ENCODE measurements at regions not wholly inside any gene's neighbourhood (a gene's known extent, or its start where the extent isn't known, plus 50 kb on each side); places are given as distances from the start of the nearest gene placed in this dataset.
A peak's percentile ranks its signal among the peaks of the same experiment; 100 is the strongest.
"Not testable (repeated sequence)": the region's sequence is repeated elsewhere in the genome, so short reads cannot be mapped to it uniquely, and the experiment has no call there.

- 7 to 12% methylated on average over 22 to 35 of the region's 45 CpGs for WGBS, 2 experiments (ENCODE audit: insufficient coverage in 2 of 2)
- Histone ChIP-seq H3K4me1 (ENCODE audit: control insufficient read depth, insufficient read depth, low read length, poor library complexity, severe bottlenecking) (peaks cover 4% of the 10 kb centered on the region), H3K27ac (ENCODE audit: low read depth, low read length, severe bottlenecking) (peak overlapping the region; percentile 89), H3K9me3 (ENCODE audit: control insufficient read depth, low read length) (no peaks in the 10 kb centered on the region), H3K4me3 (ENCODE audit: extremely low read depth, insufficient read depth, low read length, poor library complexity, severe bottlenecking) (peak overlapping the region; percentile 29), H3K36me3 (ENCODE audit: control insufficient read depth, insufficient read depth, low read length) (no peaks in the 10 kb centered on the region)
These were observed 133.3 kb downstream of the TBC1D2B start for GRCh38 chr15:77944002-77944867.

DNA sequence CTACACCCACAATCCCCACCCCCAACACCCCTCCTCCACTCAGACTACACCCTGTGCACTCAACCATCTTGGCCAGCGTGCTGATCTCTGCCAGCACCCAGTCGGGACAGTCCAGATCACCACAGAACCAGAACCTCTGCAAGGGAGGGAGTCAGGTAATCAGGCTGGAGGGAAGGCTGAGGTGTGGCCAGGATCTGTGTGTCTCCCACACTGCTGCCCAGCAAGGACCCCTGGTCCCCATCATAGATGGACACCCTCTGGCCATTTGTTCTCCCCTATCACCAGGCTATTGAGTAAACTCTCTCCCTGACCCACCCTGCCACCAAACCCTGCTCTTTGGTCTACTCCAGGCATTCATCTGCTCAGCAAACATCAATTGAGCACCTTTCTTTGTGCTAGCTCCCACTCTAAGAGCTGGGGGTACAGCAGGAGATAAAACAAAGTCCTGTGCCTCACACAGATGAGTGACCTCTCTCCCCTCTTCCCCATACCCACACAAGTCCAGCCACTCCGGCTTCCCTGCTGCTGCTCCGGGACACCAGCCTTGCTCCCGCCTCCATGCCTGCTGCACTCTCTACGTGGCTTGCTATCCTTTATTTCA lies 134.8 kb downstream of the TBC1D2B start:
- no peak overlapping the region for H3K4me3 ChIP-seq (ENCODE audit: extremely low read depth, insufficient read depth, low read length, poor library complexity, severe bottlenecking)
- peaks cover 4% of the 10 kb centered on the region for H3K4me1 ChIP-seq (ENCODE audit: control insufficient read depth, insufficient read depth, low read length, poor library complexity, severe bottlenecking)
- 95 to 100% methylated on average over 3 to 5 of the region's 6 CpGs for WGBS, 2 experiments (ENCODE audit: insufficient coverage in 2 of 2)
- H3K9me3 ChIP-seq (ENCODE audit: control insufficient read depth, low read length), result no peaks in the 10 kb centered on the region
- H3K36me3 ChIP-seq (ENCODE audit: control insufficient read depth, insufficient read depth, low read length), result no peaks in the 10 kb centered on the region
- H3K27ac ChIP-seq (ENCODE audit: low read depth, low read length, severe bottlenecking), result no peak overlapping the region

DNA sequence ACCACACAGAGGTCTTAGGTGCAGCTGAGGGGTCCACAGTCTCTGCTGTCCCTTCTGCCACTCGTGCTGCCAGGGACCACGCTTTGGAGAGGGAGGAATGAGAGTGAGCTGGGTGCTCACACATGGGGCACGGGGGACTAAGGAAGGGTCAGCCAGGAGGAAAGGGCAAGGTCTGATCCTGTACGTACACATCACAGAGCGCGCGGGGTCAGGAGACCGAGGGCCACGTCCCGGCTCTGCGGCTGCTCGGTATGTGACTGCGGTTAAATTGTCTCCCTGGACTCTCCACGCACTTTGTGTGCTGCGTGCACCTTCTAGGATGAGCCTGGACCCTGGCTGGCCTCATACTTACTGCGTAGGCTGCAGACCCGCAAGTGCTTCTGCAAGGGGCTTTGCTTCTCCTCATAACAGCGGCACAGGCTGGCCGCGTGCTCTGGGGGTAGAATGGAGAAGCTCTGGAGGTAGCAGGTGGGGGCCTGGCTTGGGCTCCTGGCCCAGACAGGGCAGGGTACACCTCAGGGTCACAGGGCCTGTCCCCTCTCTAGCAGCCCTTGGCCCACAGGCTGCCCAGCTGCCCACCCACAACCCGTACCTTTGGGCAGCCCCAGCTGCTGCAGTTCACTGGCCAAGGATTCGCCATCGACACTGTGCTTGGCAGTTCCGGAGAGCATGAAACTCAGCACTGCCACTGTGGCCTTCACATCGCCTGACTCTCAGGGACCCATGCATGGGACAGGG lies 136.3 kb downstream of the TBC1D2B start:
- H3K36me3 ChIP-seq (ENCODE audit: control insufficient read depth, insufficient read depth, low read length); H3K4me3 ChIP-seq (ENCODE audit: extremely low read depth, insufficient read depth, low read length, poor library complexity, severe bottlenecking); H3K9me3 ChIP-seq (ENCODE audit: control insufficient read depth, low read length); H3K4me1 ChIP-seq (ENCODE audit: control insufficient read depth, insufficient read depth, low read length, poor library complexity, severe bottlenecking); H3K27ac ChIP-seq (ENCODE audit: low read depth, low read length, severe bottlenecking): not testable (repeated sequence)
- 97 to 98% methylated on average over 5 of the region's 25 CpGs for WGBS, 2 experiments (ENCODE audit: insufficient coverage in 2 of 2)

- H3K36me3 ChIP-seq (ENCODE audit: control insufficient read depth, insufficient read depth, low read length), result no peaks in the 10 kb centered on the region
- no peaks in the 10 kb centered on the region for H3K9me3 ChIP-seq (ENCODE audit: control insufficient read depth, low read length)
- H3K4me3 ChIP-seq (ENCODE audit: extremely low read depth, insufficient read depth, low read length, poor library complexity, severe bottlenecking), result no peak overlapping the region
- no peak overlapping the region for H3K27ac ChIP-seq (ENCODE audit: low read depth, low read length, severe bottlenecking)
- peaks cover 4% of the 10 kb centered on the region for H3K4me1 ChIP-seq (ENCODE audit: control insufficient read depth, insufficient read depth, low read length, poor library complexity, severe bottlenecking)
- WGBS, 2 experiments (ENCODE audit: insufficient coverage in 2 of 2), result 88 to 90% methylated on average over 3 to 4 of the region's 8 CpGs
These were observed 137.0 kb downstream of the TBC1D2B start for GRCh38 chr15:77940381-77940947.

GRCh38 chr15:77939851-77940250 lies 137.7 kb downstream of the TBC1D2B start:
- Histone ChIP-seq H3K4me3 (ENCODE audit: extremely low read depth, insufficient read depth, low read length, poor library complexity, severe bottlenecking) (no peak overlapping the region), H3K36me3 (ENCODE audit: control insufficient read depth, insufficient read depth, low read length) (no peaks in the 10 kb centered on the region), H3K9me3 (ENCODE audit: control insufficient read depth, low read length) (no peaks in the 10 kb centered on the region), H3K4me1 (ENCODE audit: control insufficient read depth, insufficient read depth, low read length, poor library complexity, severe bottlenecking) (peaks cover 3% of the 10 kb centered on the region), H3K27ac (ENCODE audit: low read depth, low read length, severe bottlenecking) (no peak overlapping the region)
- WGBS, 2 experiments (ENCODE audit: insufficient coverage in 2 of 2), result 99% methylated on average over 12 of the region's 12 CpGs

GRCh38 chr15:77939026-77939425 lies 138.5 kb downstream of the TBC1D2B start:
- not testable (repeated sequence) for H3K27ac ChIP-seq (ENCODE audit: low read depth, low read length, severe bottlenecking); H3K9me3 ChIP-seq (ENCODE audit: control insufficient read depth, low read length); H3K36me3 ChIP-seq (ENCODE audit: control insufficient read depth, insufficient read depth, low read length); H3K4me3 ChIP-seq (ENCODE audit: extremely low read depth, insufficient read depth, low read length, poor library complexity, severe bottlenecking); H3K4me1 ChIP-seq (ENCODE audit: control insufficient read depth, insufficient read depth, low read length, poor library complexity, severe bottlenecking)
- 59 to 67% methylated on average over 2 to 4 of the region's 4 CpGs for WGBS, 2 experiments (ENCODE audit: insufficient coverage in 2 of 2)

GRCh38 chr15:77938546-77938945 lies 139.0 kb downstream of the TBC1D2B start:
- WGBS, 2 experiments (ENCODE audit: insufficient coverage in 2 of 2), result 96 to 98% methylated on average over 4 to 5 of the region's 12 CpGs
- H3K27ac ChIP-seq (ENCODE audit: low read depth, low read length, severe bottlenecking); H3K9me3 ChIP-seq (ENCODE audit: control insufficient read depth, low read length); H3K36me3 ChIP-seq (ENCODE audit: control insufficient read depth, insufficient read depth, low read length); H3K4me1 ChIP-seq (ENCODE audit: control insufficient read depth, insufficient read depth, low read length, poor library complexity, severe bottlenecking); H3K4me3 ChIP-seq (ENCODE audit: extremely low read depth, insufficient read depth, low read length, poor library complexity, severe bottlenecking): not testable (repeated sequence)

- H3K36me3 ChIP-seq (ENCODE audit: control insufficient read depth, insufficient read depth, low read length); H3K4me3 ChIP-seq (ENCODE audit: extremely low read depth, insufficient read depth, low read length, poor library complexity, severe bottlenecking); H3K27ac ChIP-seq (ENCODE audit: low read depth, low read length, severe bottlenecking); H3K4me1 ChIP-seq (ENCODE audit: control insufficient read depth, insufficient read depth, low read length, poor library complexity, severe bottlenecking); H3K9me3 ChIP-seq (ENCODE audit: control insufficient read depth, low read length): not testable (repeated sequence)
These were observed 140.9 kb downstream of the TBC1D2B start for GRCh38 chr15:77936567-77936966.

DNA sequence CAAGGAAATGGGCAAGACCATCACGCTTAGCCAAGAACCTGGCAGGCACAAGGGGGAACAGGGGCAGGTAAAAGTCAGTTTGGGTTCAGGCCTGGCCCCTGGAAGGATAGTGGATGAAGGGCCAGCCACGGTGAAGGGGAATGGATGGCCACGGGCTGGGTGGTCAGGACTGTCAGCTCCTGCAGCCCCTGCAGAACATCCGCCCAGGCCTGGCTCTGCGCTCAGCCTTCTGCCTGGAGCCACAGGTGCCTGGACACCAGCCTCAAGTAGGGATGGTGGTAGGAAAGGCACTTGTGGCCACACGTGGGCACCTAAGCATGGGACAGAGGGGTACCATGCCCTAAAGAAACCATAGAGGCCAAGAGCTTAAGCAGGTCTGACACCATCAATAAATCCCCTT lies 143.0 kb downstream of the TBC1D2B start:
- H3K4me3 ChIP-seq (ENCODE audit: extremely low read depth, insufficient read depth, low read length, poor library complexity, severe bottlenecking); H3K27ac ChIP-seq (ENCODE audit: low read depth, low read length, severe bottlenecking); H3K36me3 ChIP-seq (ENCODE audit: control insufficient read depth, insufficient read depth, low read length); H3K4me1 ChIP-seq (ENCODE audit: control insufficient read depth, insufficient read depth, low read length, poor library complexity, severe bottlenecking); H3K9me3 ChIP-seq (ENCODE audit: control insufficient read depth, low read length): not testable (repeated sequence)
- WGBS, 2 experiments (ENCODE audit: insufficient coverage in 2 of 2), result no CpG with 5 or more reads among the region's 6 CpGs

DNA sequence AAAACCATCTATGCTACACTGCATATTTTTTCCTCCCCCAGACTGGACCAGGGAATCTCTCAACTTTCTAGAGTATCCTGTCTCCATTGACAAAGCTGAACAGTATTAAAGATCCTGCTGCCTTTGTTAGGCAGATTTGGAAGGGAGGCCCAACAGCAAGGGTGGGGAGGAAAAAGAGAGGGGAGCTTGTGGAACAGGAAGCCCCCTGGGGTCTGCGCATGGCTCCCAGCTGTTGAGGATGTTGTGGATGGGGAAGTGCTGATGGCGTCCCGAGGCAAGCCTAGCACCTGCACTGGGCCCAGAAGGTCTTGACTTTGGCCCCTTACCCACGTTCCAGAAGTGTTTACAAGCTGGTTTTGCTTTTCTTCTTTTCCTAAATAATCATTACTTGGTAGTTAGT lies 146.6 kb downstream of the TBC1D2B start:
- H3K4me1 ChIP-seq (ENCODE audit: control insufficient read depth, insufficient read depth, low read length, poor library complexity, severe bottlenecking); H3K4me3 ChIP-seq (ENCODE audit: extremely low read depth, insufficient read depth, low read length, poor library complexity, severe bottlenecking); H3K27ac ChIP-seq (ENCODE audit: low read depth, low read length, severe bottlenecking); H3K9me3 ChIP-seq (ENCODE audit: control insufficient read depth, low read length); H3K36me3 ChIP-seq (ENCODE audit: control insufficient read depth, insufficient read depth, low read length): not testable (repeated sequence)
- no CpG with 5 or more reads among the region's 4 CpGs for WGBS, 2 experiments (ENCODE audit: insufficient coverage in 2 of 2)

Data from mesodermal cell (in vitro differentiated cells).